NCI-H187 (cell line): ENCODE measurements at regions not wholly inside any gene's neighbourhood (a gene's known extent, or its start where the extent isn't known, plus 50 kb on each side); places are given as distances from the start of the nearest gene placed in this dataset.

Source experiments
- DNase-seq, 2 experiments: peaks; one replicate each; lab custom pipeline; 2025; lab: John Stamatoyannopoulos, UW

DNA sequence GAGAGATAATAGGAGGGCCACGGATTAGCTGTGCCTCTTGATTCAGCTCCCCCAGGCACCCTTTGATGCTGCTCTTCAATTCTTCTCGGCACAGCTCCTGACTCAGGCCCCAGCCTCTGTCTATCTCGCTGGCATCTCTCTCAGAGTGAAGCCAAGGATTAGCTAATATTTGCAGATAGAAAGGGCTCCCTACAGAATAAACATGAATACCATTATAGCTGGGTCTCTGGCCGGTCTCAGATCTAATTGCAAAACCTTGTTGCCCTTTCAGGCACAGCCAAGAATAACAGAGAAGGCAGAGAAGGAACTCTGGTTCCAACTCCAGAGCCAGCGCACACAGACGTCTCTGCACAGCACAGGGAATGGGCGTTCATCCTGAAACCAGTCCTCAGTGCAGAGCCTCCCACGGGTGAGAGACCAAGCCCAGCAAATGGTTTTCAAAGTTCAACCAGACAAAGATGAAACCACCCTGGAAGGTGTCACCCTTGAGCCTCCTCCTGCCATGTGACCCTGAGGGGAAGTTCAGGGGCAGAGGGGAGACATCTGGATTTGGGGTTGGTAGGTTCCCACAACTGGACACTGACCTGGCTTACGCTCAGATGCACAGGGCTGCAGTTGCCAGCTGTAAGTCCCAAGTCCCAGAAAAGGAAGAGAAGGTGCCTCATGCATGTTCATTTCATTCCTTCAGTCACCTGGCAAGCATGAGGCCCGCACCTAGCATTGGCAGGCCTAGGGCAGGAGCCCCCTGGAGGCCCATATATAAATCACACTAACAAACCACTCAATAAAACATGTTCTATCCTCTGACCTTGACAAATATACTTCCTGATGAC lies 394.0 kb downstream of the NPHP4 start:
- no peak for DNase-seq

GRCh38 chr1:5597171-5597850 lies 394.9 kb downstream of the NPHP4 start:
- no peak for DNase-seq

- DNase-seq: no peak
Measured at GRCh38 chr1:5596651-5597050, 395.6 kb downstream of the NPHP4 start.

- no peak for DNase-seq
Measured at GRCh38 chr1:5595531-5596170, 396.6 kb downstream of the NPHP4 start.

GRCh38 chr1:5594056-5594956 lies 397.9 kb downstream of the NPHP4 start:
- no peak for DNase-seq

DNA sequence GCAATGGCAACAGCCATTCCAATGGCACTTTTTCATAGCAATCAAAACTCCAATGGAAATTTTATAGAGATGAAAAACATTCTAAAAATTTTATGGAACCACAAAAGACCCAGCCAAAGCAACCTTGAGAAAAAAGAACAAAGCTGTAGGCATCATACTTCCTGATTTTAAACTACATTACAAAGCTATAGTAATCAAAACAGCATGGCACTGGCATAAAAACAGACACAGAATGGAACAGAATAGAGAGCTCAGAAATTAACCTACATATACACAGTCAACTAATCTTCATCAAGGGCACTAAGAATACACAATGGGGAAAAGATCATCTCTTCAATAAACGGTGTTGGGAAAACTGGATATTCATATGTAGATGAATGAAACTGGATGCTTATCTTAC lies 401.5 kb downstream of the NPHP4 start:
- DNase-seq: no peak

DNA sequence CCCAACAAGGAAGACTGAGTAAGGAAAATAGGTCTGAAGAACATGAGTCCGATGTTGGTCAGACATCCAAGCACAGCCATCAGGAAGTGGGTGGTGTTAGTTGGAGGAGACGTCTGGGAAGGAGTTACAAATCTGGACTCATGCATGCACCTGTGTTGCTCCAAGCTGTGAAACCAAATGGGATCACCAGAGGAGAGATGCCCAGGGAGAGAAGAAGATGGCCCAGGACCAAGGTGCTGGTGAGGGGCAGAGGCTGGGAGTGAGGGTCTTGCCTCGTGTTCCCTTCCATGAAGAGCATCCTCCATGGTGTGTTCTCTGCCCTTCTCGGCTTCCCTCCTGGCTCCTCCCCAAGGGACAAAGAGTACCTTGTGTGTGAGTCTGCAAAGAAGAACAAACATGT lies 405.6 kb downstream of the NPHP4 start:
- no peak for DNase-seq

DNA sequence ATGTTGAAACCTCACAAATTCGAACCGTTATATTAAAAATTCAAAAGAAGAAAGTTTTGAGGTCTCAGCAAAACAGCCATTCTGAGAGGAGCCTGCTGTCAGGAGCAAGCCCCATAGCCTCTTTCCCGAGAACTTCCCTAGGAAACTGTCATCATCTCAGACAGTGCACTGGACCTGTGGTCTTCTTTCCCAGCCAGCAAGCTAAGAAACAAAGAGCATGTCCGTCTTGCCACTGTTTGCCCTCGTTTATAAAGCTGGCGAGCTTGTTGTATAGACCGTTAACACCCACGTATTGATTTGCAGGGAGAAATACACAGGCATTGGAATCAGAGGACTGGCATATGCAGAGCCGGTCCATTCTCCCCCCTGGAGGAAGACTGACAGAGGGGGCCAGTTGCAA lies 407.0 kb downstream of the NPHP4 start:
- no peak for DNase-seq

- no peak for DNase-seq
Measured at GRCh38 chr1:5580926-5581325, 411.3 kb downstream of the NPHP4 start.

- DNase-seq: no peak
Measured at GRCh38 chr1:5579966-5580365, 412.3 kb downstream of the NPHP4 start.

DNA sequence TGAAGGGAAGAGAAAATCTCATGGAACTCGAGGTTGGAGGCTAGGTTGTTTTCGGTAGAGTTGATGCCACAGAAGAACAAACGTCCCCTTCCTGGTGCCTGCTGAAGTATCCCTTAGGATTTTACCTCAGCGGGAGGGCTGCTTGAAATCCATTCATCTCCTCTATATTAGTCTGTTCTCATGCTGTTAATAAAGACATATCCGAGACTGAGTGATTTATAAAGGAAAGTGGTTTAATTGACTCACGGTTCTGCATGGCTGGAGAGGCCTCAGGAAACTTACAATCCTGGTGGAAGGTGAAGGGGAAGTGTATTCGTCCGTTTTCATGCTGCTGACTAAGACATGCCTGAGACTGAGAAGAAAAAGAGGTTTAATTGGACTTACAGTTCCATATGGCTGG lies 413.5 kb downstream of the NPHP4 start:
- DNase-seq: no peak

DNA sequence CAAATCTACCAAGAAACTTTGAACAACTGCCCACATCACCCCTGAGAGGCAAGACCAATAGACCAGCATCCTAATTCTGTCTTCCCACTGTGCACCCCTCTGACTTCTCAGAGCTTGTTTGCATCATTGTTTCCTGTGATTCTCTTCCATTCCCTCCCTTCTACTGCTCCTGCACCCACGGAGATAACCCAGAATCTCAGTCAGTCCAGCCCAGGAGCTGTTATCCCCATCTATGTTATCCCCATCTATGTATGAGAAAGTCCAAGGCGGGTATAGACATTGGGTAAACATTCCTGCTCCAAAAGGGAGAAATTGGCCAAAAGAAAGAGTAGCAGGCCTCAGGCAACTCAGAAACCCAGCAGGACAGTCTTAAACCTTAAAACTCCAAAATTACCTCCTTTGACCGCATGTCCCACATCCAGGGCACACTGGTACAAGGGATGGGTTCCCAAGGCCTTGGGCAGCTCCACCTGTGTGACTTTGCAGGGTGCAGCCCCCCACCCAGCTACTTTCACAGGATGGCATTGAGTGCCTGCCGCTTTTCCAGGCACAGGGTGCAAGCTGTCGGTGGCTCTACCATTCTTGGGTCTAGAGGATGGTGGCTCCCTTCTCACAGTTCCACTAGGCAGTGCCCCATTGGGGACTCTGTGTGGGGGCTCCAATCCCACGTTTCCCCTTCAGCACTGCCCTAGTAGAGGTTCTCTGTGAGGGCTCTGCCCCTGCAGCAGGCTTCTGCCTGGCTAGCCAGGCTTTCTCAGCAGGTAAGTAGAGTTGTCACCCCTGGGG lies 414.8 kb downstream of the NPHP4 start:
- DNase-seq: no peak

- no peak for DNase-seq
Measured at GRCh38 chr1:5576673-5577065, 415.6 kb downstream of the NPHP4 start.

DNA sequence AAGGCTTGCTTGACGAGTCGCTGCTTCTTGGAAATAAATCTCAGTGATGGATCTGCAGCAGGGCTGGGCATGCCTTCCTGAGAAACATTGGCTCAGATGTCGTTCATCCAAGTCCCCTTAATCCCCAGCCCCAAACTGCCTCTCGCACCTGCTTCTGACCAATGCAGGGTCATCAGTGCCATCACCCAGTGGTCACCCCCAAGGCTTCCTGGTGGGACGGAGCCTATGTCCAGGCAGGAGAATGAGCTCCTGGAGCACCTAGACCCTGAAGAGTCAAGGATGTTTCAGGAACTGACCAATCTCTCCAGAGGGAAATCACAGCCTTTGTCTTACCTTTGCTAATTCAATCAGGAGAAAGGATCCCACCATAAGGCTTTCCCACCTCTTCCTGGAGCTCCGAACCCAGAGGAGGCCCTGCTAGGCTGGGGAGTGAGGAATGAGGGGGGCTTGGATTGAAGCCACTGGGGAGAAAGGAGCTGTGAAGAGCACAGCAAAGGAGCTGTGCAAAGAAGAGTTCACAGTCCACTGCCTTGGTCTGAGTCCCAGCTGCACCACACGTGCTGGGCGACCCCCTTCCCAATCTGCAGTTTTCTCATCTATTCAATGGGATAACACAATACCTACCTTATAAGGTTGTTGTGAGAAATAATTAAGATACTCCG lies 416.1 kb downstream of the NPHP4 start:
- DNase-seq: no peak

DNA sequence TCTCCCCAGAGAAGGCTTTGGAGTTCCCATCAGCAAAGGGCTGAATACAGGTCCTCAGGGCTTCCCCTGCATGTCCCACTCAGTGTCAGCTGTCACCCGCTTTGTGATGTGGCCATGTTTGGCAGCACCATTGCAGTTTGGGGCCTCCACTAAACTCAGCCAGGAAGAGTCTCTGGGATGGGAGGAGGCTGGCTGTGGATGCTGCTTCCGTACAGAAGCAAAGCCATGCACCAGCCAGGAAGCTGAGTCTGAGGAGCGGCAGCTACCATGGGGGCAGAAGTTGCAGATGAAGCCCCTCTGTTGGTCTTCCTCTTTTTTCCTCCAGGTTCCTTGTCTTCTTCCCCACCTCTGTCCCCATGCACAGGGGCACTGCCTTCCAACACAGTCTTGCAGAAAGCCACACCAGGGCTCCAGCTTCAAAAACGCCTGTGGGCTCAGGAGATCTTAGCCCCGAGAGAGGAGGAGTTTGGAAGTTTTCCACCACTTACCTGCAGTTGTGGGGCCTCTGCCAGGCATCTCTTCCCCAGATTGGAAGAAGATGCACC lies 416.8 kb downstream of the NPHP4 start:
- DNase-seq: no peak

DNA sequence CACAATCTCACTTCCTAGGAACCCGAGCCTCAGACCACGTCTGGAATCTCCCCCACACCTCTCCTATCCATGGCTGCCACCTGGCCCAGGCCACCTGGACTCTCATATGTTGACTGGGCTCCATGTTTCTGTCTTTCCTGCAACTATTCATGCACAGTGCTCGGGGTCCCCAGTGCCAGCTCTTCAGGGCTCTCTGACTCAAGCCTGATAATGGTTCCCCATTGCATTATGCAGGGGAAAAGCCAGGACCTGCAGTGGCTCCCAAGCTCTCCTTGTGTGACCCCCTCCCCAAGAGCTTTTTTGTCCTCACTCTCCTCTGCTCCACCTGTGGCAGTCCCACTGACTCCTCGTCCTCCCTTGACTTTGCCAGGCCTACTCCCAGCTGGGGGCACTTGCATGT lies 417.6 kb downstream of the NPHP4 start:
- no peak for DNase-seq

DNA sequence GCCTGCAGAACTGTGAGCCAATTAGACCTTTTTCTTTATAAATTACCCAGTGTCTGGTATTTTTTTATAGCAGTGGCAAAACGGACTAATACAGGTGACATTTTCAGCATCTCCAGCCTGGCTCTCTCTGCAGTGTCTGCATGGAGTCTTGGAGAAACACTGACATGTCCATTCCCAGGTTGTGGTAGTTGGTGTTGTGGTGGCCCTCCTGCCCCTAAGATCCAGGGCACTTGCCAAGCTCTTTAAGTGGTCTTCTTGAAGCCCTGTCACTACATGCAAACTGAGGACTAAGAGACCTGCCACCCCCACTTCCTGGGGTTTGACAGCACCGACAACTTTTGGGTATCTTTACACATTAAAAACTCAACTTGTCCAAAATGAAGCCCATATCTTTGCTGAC lies 419.4 kb downstream of the NPHP4 start:
- no peak for DNase-seq

DNA sequence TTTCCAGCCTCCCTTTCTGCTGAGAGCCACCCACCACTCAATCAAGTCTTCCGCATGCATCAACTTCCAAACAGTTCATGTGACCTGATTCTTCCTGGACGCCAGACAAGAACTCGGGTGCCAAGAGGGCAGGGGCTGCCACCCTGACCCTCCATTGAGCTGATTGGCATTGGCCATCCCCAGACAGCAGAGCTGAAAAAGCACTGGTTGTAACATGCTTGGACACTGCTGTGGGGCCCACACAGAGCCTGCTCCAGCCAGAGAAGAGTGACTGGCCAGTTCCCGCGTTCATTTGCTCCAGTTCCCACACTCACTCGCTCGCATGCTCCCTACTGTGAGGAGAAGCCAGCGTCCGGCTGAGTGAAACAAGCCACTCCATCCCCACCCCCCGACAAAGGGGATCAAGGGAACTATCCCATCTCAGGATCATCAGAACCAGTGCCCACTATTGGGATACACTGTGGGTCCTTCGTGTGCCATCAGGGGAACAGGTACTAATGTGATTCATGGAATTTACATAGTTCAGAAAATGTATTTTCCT lies 420.3 kb downstream of the NPHP4 start:
- no peak for DNase-seq

GRCh38 chr1:5571438-5571837 lies 420.8 kb downstream of the NPHP4 start:
- no peak for DNase-seq

DNA sequence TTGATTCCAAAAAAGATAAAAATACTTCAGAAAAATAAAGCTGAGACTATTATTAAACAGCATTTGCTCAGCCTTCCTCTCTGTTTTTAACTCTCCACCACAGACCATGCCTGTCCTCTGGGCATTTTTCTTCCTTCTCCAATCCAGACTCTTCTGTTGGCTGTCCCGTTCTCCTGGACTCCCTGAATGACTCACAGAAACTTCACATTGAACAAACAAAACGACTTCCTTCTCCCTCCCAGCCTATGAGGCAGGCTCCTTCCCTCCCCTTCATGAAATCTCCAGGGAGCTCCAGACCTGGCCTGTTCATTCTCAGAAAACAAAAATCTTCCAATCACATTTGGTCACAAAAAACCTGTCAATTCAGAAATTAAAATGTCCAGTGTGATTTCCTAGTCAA lies 421.3 kb downstream of the NPHP4 start:
- DNase-seq: no peak
